ENCODE measurements at regions not wholly inside any gene's neighbourhood (a gene's known extent, or its start where the extent isn't known, plus 50 kb on each side); places are given as distances from the start of the nearest gene placed in this dataset.

DNA sequence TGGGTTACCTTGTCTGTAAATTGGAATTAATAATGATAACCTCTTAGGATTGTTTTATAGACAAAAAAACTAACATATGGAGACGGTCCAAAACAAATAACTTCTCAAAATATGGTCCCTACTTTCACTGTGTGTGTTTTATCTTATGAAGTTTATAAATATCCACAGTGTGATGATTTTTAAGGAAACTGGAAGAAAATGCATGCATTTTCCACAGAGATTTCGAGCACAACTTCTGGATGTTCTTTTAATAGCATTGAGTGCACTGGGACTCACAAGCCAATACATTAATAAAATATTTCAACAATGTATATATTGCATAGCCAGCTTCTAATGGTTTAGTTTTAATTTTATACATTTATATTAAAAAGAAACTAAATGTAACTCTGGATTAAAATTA is 87.9 kb upstream of the SPHKAP start:
- TF ChIP-seq, protein P1, sequence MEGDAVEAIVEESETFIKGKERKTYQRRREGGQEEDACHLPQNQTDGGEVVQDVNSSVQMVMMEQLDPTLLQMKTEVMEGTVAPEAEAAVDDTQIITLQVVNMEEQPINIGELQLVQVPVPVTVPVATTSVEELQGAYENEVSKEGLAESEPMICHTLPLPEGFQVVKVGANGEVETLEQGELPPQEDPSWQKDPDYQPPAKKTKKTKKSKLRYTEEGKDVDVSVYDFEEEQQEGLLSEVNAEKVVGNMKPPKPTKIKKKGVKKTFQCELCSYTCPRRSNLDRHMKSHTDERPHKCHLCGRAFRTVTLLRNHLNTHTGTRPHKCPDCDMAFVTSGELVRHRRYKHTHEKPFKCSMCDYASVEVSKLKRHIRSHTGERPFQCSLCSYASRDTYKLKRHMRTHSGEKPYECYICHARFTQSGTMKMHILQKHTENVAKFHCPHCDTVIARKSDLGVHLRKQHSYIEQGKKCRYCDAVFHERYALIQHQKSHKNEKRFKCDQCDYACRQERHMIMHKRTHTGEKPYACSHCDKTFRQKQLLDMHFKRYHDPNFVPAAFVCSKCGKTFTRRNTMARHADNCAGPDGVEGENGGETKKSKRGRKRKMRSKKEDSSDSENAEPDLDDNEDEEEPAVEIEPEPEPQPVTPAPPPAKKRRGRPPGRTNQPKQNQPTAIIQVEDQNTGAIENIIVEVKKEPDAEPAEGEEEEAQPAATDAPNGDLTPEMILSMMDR (IDR thresholded peaks at IDR 0.05; ENCODE audit: control insufficient read depth, insufficient read depth, low read depth, low read length, missing control alignments): no peak
- no peak overlapping the region for H3K4me3 ChIP-seq (ENCODE audit: control insufficient read depth, low read depth, low read length)
- no peak for DNase-seq (ENCODE audit: low read depth)

DNA sequence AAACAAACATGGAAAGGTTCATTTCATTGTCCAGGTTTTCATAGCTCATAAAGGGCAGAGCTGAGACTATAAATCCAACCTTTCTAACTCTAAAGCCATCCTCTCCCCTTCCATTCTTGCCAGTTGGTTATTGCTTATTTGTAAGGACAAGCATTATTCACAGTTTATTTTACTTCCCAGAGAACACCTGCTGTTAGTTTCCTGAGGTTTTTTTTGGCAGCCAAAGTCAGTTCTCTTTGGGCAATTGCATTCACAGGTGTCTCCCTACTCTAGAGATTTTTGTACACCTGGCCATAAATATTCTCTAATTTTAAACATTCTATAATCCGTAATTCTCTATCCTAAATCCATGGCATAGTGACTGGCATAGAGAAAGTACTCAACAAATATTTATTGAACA is 87.3 kb upstream of the SPHKAP start:
- H3K4me3 ChIP-seq (ENCODE audit: control insufficient read depth, low read depth, low read length): no peak overlapping the region
- no peak for DNase-seq (ENCODE audit: low read depth)
- TF ChIP-seq, protein P1 (IDR thresholded peaks at IDR 0.05; ENCODE audit: control insufficient read depth, insufficient read depth, low read depth, low read length, missing control alignments): no peak

DNA sequence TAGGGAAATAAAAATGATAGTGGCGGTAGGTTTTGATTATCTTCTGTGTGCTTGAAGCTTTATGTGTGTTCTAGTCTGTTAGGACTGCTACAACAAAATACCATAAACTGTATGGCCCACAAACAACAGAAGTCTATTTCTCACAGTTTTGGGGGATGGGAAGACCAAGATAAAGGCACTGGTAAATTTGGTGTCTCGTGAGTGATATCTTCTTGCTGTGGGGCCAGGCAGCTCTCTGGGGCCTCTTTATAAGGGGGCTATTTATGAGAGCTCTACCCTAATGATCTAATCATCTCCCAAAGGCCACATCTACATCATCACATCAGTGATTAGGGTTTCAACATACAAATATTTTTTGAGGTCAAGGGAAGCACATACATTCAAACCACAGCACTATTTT is 86.8 kb upstream of the SPHKAP start:
- no peak for DNase-seq (ENCODE audit: low read depth)
- H3K4me3 ChIP-seq (ENCODE audit: control insufficient read depth, low read depth, low read length): no peak overlapping the region
- TF ChIP-seq, protein P1 (IDR thresholded peaks at IDR 0.05; ENCODE audit: control insufficient read depth, insufficient read depth, low read depth, low read length, missing control alignments): no peak

DNA sequence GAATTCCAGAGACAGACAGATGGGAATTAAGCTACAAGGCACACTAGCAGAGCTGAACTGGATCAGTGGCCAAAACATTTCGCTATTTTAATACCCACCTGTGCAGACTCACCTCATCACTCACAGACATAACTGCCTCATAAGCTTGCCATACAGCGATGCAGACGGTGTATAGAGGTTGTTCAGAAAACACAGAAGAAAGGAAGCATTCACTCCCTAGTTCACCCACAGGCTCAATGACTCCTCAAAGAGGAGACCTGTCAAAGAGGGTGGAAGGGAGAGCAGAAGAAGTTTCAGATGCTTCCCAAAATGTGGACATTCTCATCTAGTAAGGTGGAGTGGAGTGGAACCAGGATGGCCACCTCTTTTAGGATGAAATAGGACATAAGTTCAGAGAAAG is 81.7 kb upstream of the SPHKAP start:
- TF ChIP-seq, protein P1 (IDR thresholded peaks at IDR 0.05; ENCODE audit: control insufficient read depth, insufficient read depth, low read depth, low read length, missing control alignments): no peak
- no peak overlapping the region for H3K4me3 ChIP-seq (ENCODE audit: control insufficient read depth, low read depth, low read length)
- DNase-seq (ENCODE audit: low read depth): no peak

DNA sequence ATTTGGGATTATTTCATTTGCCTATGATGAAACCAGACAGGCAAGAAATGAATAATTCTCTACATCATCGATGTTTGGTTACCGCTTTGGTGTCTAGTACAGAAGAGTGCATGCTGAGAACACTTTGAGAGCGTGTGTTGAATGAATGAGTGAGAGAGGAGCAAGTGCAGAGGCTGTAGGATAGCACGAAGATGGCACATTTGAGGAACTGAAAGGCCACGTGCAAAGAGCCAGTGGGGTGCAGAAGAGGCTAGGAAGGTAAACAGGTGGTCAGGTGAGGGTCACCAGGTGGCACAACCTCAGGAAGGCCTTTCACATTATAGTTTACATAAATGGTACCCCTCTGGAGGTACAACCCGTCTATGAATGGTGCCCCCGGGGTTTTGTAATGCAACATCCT is 80.1 kb upstream of the SPHKAP start:
- H3K4me3 ChIP-seq (ENCODE audit: control insufficient read depth, low read depth, low read length): no peak overlapping the region
- no peak for DNase-seq (ENCODE audit: low read depth)
- TF ChIP-seq, protein P1 (IDR thresholded peaks at IDR 0.05; ENCODE audit: control insufficient read depth, insufficient read depth, low read depth, low read length, missing control alignments): no peak

DNA sequence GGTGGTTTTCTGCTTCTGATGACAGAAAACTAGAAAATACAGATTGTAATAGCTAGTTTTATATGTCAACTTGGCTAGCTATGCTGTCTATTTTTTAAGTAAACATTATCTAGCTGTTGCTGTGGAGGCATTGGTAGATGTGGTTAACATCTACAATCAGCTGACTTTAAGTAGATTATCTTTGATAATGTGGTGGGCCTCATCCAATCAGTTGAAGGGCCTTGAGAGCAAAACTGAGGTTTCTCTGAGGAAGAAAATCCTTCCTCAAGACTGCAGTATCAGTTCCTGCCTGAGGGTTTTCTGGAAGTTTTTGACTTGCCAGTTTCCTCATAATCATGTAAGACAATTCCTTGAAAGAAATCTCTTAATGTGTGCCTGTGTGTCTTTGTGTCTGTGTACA is 75.9 kb upstream of the SPHKAP start:
- TF ChIP-seq, protein P1 (IDR thresholded peaks at IDR 0.05; ENCODE audit: control insufficient read depth, insufficient read depth, low read depth, low read length, missing control alignments): no peak
- H3K4me3 ChIP-seq (ENCODE audit: control insufficient read depth, low read depth, low read length): no peak overlapping the region
- DNase-seq (ENCODE audit: low read depth): no peak

DNA sequence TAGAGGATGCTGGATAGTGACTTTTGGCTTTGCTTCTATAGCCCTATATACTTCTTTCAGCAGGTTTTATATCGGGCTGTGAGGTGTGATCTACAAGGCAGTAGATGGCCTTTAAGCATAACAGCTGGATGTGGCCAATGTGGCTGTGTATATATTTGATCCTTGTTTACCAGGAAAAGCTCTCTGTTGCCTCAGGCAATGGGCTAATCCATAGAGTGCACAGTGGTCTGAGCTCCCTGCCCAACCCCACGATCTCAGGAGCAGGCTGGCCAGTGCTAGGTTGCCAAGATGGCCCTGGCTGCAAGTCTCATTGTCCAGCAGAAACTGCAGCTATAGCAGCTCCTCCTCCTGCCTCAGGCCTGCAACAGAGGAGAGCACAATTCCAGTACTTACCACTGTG is 72.3 kb upstream of the SPHKAP start:
- DNase-seq (ENCODE audit: low read depth): no peak
- no peak overlapping the region for H3K4me3 ChIP-seq (ENCODE audit: control insufficient read depth, low read depth, low read length)
- TF ChIP-seq, protein P1 (IDR thresholded peaks at IDR 0.05; ENCODE audit: control insufficient read depth, insufficient read depth, low read depth, low read length, missing control alignments): no peak

Measured in AG09309 (cell line).